Left lung (tissue), 4 donors: ENCODE measurements at regions not wholly inside any gene's neighbourhood (a gene's known extent, or its start where the extent isn't known, plus 50 kb on each side); places are given as distances from the start of the nearest gene placed in this dataset.

ENCODE experiments used
- ATAC-seq: fragments of 200-7000 bp; cut with Tn5 transposase; one replicate; pipeline ENCODE4 v1.9.1; 2020; ENCODE audit warnings: moderate library complexity
- DNase-seq, 4 donors: peaks; one replicate each; pipeline ENCODE4 v3.0.0-alpha.2; 2013 to 2020
- H3K27ac ChIP-seq, 2 donors: fragments of 200-600 bp; sonication (generic) in 1 of 2; one replicate each; pipeline versions ENCODE4 v1.5.0 to v1.8.0; 2020 to 2021
- H3K27me3 ChIP-seq, 2 donors: fragments of 200-600 bp; sonication (generic) in 1 of 2; one replicate each; pipeline versions ENCODE4 v1.5.0 to v1.8.0; 2020 to 2021
- H3K36me3 ChIP-seq, 2 donors: fragments of 200-600 bp; sonication (generic) in 1 of 2; one replicate each; pipeline versions ENCODE4 v1.5.0 to v1.8.0; 2020 to 2021
- H3K4me1 ChIP-seq, 2 donors: fragments of 200-600 bp; one replicate each; pipeline ENCODE4 v1.8.0; 2021
- H3K4me3 ChIP-seq, 2 donors: fragments of 200-600 bp; sonication (generic) in 1 of 2; one replicate each; pipeline versions ENCODE4 v1.5.0 to v1.8.0; 2020 to 2021; ENCODE audit warnings: mild to moderate bottlenecking in 1 of 2
- H3K9me3 ChIP-seq, 2 donors: fragments of 200-600 bp; sonication (generic) in 1 of 2; one replicate each; pipeline versions ENCODE4 v1.5.0 to v1.8.0; 2020 to 2021
- CTCF ChIP-seq, 2 donors: fragments of 200-600 bp; sonication (generic) in 1 of 2; IDR thresholded peaks; one replicate each; pipeline versions ENCODE4 v1.5.0 to v1.8.0; 2021; ENCODE audit warnings: antibody characterized with exemption in 2 of 2
- intact Hi-C, 2 donors: fragments of 100-400 bp; cut with DNase I; formaldehyde crosslinking; loops; one replicate each; pipeline versions ENCODE4 v1.11.2 to v1.14.2; 2022
- donor health status: DM: no; HTN: yes; CAD: no.
- donor health status: DM: no; HTN: no; CAD: no.

- peaks cover 0 to 6% of the 10 kb centered on the region in 2 donors for H3K9me3 ChIP-seq
- H3K4me3 ChIP-seq: no peak overlapping the region
- H3K4me1 ChIP-seq: no peaks in the 10 kb centered on the region
- H3K27ac ChIP-seq: peak overlapping the region; percentile 37 to 59
- intact Hi-C loops: no loop called here
- ATAC-seq (peak; percentile 76), DNase-seq (peak in 3 of 4 donors; percentile 30 to 47 (median 34))
- no peak for TF ChIP-seq CTCF (IDR thresholded peaks at IDR 0.05)
- no peaks in the 10 kb centered on the region for H3K36me3 ChIP-seq
- H3K27me3 ChIP-seq: no peaks in the 10 kb centered on the region
Observed at GRCh38 chr17:71975331-71975801, 145.5 kb upstream of the SOX9 start.

- Histone ChIP-seq H3K9me3 (peaks cover 0 to 6% of the 10 kb centered on the region in 2 donors), H3K4me3 (no peak overlapping the region), H3K36me3 (no peaks in the 10 kb centered on the region), H3K27ac (no peak overlapping the region), H3K27me3 (no peaks in the 10 kb centered on the region), H3K4me1 (no peaks in the 10 kb centered on the region)
- DNase-seq: peak in 3 of 4 donors; percentile 51 to 69 (median 66)
- no peak for TF ChIP-seq CTCF (IDR thresholded peaks at IDR 0.05)
- intact Hi-C loops: no loop called here
- ATAC-seq: peak; percentile 93
Observed at GRCh38 chr17:71976011-71976649, 144.7 kb upstream of the SOX9 start.

GRCh38 chr17:71978435-71978834 is 142.4 kb upstream of the SOX9 start:
- Histone ChIP-seq H3K9me3 (peaks cover 0 to 6% of the 10 kb centered on the region in 2 donors), H3K4me1 (no peaks in the 10 kb centered on the region), H3K27me3 (no peaks in the 10 kb centered on the region), H3K4me3 (no peak overlapping the region), H3K27ac (no peak overlapping the region), H3K36me3 (no peaks in the 10 kb centered on the region)
- intact Hi-C loops: no loop called here
- TF ChIP-seq CTCF (IDR thresholded peaks at IDR 0.05): no peak
- DNase-seq: no peak
- ATAC-seq: no peak

GRCh38 chr17:71980171-71980570 is 140.6 kb upstream of the SOX9 start:
- ATAC-seq (no peak), DNase-seq (no peak)
- intact Hi-C loops: no loop called here
- Histone ChIP-seq H3K9me3 (peaks cover 0 to 6% of the 10 kb centered on the region in 2 donors), H3K27me3 (no peaks in the 10 kb centered on the region), H3K4me1 (no peaks in the 10 kb centered on the region), H3K4me3 (no peak overlapping the region), H3K27ac (no peak overlapping the region), H3K36me3 (no peaks in the 10 kb centered on the region)
- no peak for TF ChIP-seq CTCF (IDR thresholded peaks at IDR 0.05)

GRCh38 chr17:71983828-71984227 is 137.0 kb upstream of the SOX9 start:
- intact Hi-C loops: no loop called here
- no peak for TF ChIP-seq CTCF (IDR thresholded peaks at IDR 0.05)

More at GRCh38 chr17:71983828-71984227, 137.0 kb upstream of the SOX9 start:
- ATAC-seq (no peak), DNase-seq (no peak)
- no peaks in the 10 kb centered on the region for H3K4me1 ChIP-seq
- H3K27ac ChIP-seq: no peak overlapping the region
- peaks cover 0 to 4% of the 10 kb centered on the region in 2 donors for H3K9me3 ChIP-seq
- no peaks in the 10 kb centered on the region for H3K36me3 ChIP-seq
- H3K27me3 ChIP-seq: no peaks in the 10 kb centered on the region
- no peak overlapping the region for H3K4me3 ChIP-seq
